GM18861 (cell line): ENCODE measurements at regions not wholly inside any gene's neighbourhood (a gene's known extent, or its start where the extent isn't known, plus 50 kb on each side); places are given as distances from the start of the nearest gene placed in this dataset.

Experiments
- ATAC-seq: cut with Tn5 transposase; IDR thresholded peaks from one replicate; pipeline ENCODE4 v1.9.1; 2021; ENCODE audit not compliant: unreplicated experiment

- ATAC-seq = no peak
These were observed 155.8 kb downstream of the DRD1 start for GRCh38 chr5:175288048-175288621.

GRCh38 chr5:175286981-175287380, 157.0 kb downstream of the DRD1 start:
- ATAC-seq = no peak

- ATAC-seq = no peak
These were observed 158.7 kb downstream of the DRD1 start for GRCh38 chr5:175285261-175285660.

- ATAC-seq = no peak
These were observed 159.2 kb downstream of the DRD1 start for GRCh38 chr5:175284806-175285205.

GRCh38 chr5:175282611-175283225, 161.3 kb downstream of the DRD1 start:
- no peak for ATAC-seq

- ATAC-seq = peak; percentile 40
These were observed 162.3 kb downstream of the DRD1 start for GRCh38 chr5:175281714-175282113.

- no peak for ATAC-seq
These were observed 162.7 kb downstream of the DRD1 start for GRCh38 chr5:175281257-175281656.

- no peak for ATAC-seq
These were observed 164.5 kb downstream of the DRD1 start for GRCh38 chr5:175279506-175279905.

GRCh38 chr5:175275748-175276147, 168.2 kb downstream of the DRD1 start:
- no peak for ATAC-seq

- no peak for ATAC-seq
These were observed 168.9 kb downstream of the DRD1 start for GRCh38 chr5:175275097-175275496.

GRCh38 chr5:175274171-175274570, 169.8 kb downstream of the DRD1 start:
- no peak for ATAC-seq

GRCh38 chr5:175264406-175264805, 179.6 kb downstream of the DRD1 start:
- no peak for ATAC-seq

- no peak for ATAC-seq
These were observed 180.2 kb downstream of the DRD1 start for GRCh38 chr5:175263776-175264175.

GRCh38 chr5:175261526-175261925, 182.5 kb downstream of the DRD1 start:
- ATAC-seq = no peak

GRCh38 chr5:175261037-175261436, 182.9 kb downstream of the DRD1 start:
- ATAC-seq = no peak

GRCh38 chr5:175257847-175258194, 186.2 kb downstream of the DRD1 start:
- no peak for ATAC-seq

- no peak for ATAC-seq
These were observed 186.7 kb downstream of the DRD1 start for GRCh38 chr5:175257128-175257846.

GRCh38 chr5:175254155-175254554, 189.8 kb downstream of the DRD1 start:
- no peak for ATAC-seq

- ATAC-seq = no peak
These were observed 190.4 kb downstream of the DRD1 start for GRCh38 chr5:175253597-175253996.

GRCh38 chr5:175252234-175252805, 191.7 kb downstream of the DRD1 start:
- no peak for ATAC-seq

GRCh38 chr5:175250426-175250825, 193.6 kb downstream of the DRD1 start:
- no peak for ATAC-seq

- no peak for ATAC-seq
These were observed 195.5 kb downstream of the DRD1 start for GRCh38 chr5:175248416-175248905.
